ENCODE measurements at regions not wholly inside any gene's neighbourhood (a gene's known extent, or its start where the extent isn't known, plus 50 kb on each side); places are given as distances from the start of the nearest gene placed in this dataset.
"Not testable (repeated sequence)": the region's sequence is repeated elsewhere in the genome, so short reads cannot be mapped to it uniquely, and the experiment has no call there.

DNA sequence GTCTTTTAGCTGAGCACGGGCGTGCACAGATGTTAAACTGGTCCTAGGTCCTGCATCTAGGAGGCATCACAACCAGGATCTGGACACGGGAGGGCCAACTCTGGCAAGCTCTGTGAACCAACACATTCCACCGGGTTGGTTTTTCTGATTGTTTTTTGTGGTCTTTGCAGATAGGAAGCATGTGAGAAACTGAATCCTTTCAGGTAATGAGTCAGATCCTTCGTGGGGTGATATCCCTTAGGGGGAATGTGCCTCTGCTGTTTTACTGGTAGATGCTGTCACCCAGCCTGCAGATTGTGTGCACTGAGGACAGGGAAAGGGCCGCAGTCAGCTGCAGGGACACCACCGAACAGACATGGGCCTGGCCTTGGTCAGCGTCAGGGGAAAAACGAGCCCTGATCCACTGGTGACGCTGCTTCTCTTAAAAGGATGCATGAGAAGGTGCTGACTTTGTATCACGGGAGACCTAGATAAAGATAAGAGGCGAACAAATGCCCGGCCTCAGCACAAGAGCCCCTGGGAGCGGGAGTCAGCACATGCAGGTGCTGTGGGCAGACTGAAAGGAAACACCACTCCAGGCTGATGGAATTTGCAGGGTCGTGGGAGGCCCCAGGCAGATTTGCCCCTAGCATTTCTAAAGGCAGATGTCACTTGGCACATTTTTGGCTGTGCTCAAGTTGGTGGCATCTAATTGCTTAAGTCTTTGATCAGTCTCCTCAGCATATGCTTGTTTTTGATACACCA, 51.1 kb downstream of the DOP1B start:
- peak; percentile 40 for ATAC-seq
- DNase-seq: no peak

DNA sequence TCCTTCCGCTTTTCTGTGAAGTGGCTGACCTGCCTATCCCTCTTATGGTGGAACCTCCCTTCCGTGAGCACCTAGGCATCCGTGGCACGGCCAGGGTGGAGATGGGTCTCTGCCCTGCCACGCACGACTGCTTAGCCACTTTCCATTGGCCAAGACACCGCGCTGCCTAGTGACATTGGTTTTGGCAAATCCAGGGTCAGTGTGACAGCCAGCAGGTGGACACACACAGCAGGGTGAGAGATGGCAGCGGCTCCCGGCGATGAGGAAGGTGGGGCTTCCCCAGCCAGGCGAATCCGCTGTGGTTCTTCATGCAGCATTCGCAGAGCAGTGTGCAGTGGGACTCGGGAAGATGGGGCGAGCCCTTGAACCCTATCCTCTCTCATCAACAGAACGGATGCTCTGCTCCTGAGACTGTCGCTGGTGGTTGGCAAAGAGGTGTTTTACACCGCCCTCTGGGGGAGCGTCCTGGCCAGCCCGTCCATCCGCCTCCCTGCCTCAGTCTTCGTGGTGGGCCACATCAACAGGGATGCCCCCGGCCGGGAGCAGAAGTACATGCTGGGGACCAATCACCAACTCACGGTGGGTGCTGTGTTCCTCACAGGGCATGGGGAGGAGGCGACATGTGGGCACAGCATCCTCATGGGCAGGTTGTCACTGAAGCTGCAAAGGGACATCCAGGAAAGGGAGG, 51.8 kb downstream of the DOP1B start:
- ATAC-seq: no peak
- DNase-seq: no peak

DNA sequence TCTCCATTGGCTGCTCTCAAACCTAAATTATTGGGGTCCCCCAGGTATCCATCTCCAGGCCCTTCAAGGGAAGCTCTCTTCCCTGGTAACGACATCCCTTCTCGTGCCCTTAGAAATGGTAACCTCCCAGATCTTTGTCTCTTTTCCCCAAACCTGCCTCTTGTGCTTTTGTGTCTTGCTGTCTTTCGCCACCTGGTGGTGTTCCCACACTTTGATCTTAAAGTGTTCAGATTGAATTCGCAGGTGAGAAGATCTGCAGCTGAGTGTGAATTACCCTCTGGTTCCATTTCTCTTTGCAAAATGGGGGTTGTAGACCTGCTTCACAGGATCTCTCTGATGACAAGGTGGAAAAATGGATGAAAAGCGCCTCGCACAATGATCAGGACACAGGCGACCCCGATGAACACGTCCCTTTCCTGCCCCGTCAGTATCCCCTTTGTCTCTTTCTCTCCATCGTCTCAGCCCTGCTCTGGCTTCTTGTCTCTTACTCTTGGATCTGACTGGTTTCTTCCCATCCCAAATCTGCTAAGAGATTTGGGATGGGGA, 53.1 kb downstream of the DOP1B start:
- ATAC-seq (no peak), DNase-seq (peak; percentile 32)

DNA sequence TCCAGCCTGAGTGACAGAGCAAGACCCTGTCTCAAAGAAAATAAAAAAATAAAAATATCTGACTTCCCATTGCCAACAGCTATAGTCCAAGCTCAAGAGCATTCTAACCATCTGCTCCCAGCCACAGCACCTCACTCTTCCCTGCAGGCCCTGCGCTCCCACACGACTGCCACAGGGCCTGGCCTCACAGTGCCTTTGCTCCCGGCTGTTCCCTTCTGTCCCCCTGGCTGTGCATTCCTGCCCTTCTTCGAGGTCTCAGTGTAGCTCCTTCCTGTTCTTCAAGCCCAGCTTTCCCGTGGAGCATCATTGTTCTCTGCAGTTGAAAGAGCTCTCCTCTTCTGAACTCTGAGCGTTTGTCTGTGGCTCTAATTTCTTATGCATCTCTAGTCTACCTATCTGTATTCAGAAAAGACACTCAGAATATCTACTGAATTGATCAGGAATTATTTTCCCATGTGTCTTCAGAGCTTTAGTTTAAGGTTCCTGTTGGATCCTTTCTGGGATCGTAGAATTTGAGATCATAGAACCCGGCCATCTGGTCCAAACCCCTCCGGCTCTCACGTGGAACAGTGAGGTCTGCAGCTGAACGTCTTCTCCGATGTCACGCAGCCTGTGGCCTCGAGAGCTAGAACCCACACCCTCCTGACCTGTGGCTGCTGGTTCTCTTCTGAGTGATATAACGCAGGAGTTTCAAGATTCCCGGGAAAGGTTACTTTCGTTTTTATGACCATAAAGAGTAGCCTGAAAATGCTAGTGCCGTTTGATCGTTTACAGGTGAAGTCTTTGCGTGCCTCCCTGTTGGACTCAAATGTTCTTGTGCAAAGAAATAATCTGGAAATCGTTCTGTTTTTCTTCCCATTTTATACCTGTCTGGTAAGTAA, 54.4 kb downstream of the DOP1B start:
- DNase-seq (no peak), ATAC-seq (no peak)

DNA sequence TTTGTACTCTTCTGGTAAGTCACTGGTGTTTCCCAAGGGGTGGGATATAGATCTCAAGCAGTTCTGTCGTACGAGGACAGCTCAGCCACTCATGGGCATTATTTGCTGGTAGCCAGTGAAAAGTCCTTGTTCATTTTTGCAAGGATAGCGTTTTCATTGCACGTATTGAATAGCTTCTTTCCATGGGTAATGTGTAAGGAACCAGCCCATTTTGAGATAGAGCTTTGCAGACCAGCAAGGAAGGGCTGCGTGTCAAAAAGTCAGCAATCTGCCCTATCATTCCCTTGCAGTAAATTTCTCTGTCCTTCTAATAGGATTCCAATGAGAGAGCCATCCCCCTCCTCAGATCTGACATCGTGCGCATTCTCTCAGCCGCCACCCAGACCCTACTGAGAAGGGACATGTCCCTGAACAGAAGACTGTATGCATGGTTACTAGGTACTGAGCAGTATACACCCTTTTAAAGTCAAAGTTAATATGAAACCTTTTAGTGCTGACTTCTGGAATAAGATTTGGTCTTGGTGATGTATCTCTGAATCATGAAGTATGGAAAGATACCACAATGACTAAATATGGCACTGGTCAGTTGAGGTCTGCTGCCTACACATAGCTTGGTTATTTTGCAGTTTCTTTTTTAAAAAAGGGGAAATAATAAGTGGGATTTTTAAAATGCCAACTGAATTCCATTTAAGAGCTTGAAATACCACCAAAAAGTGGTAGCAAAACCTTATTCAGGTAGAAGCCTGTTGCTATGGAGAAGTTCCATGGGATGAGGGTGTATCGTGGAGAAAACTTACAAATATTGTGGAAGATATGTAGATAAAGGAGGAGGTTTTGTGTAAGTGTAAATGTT, 55.3 kb downstream of the DOP1B start:
- peak; percentile 52 for ATAC-seq
- no peak for DNase-seq

DNA sequence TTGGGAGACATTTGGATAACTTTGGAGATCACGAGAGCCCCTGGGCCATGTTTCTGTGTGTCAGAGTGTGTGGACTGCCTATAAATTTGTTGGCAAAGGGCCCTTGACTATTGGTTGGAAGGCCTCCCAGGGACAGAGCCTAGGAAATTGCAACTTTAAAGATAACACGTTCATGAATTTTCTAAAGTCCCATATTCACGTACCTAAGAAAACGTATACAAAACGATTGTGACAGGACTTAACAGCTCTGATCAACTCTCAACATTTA, 55.8 kb downstream of the DOP1B start:
- no peak for ATAC-seq
- no peak for DNase-seq

DNA sequence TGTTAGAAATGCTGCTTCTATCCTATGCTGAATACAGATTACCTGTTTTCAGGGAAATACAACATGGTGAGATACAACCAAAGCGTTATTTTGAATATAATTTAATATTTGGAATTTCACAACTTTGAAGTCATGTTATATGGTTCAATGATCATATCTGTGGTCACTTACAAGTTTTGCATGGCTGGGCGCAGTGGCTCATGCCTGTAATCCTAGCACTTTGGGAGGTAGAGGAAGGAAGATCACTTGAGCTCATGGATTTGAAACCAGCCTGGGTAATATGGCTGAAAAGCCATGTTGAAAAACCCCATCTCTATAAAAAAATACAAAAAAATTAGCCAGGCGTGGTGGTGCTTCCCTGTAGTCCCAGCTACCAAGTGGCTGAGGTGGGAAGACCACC, 57.9 kb downstream of the DOP1B start:
- ATAC-seq: no peak
- no peak for DNase-seq

DNA sequence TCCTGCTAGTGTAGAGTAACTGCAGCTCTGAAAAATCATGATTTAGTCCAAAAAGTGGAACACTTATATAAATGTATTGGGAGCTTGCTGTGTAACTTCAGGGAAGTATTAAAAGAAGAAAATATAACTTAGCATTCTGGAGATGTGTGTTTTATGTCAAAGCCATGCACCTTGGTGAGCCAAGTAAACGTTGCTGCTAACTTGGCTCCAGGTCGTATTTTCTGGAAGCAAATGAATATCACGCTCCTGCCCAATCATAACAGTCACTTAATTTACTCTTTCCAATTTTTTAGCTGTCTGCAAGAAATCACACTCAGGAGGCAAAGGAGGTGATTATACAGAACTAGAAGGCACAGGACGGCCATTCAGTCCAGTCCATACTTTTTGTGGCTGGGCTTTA, 61.1 kb downstream of the DOP1B start:
- ATAC-seq: no peak
- DNase-seq: no peak

DNA sequence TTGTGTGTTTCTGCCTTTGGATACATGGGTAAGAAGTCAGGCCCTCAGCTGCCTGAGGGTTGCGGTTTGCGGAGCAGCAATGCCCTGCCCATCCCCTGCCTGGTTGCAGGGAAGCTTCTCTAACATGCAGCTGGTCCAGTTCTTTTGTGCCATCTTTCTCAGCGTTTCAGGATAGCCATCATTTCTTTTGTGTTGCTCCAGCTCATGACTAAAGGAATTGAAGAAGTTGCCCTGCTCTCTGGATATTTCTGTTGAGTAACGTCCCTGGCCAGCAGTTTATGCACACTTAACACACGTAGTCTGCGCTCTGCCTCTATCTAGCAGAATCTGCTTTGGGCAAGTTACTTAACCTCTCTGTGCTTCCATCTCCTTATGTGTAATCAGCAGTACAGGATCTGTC, 62.1 kb downstream of the DOP1B start:
- no peak for ATAC-seq

DNA sequence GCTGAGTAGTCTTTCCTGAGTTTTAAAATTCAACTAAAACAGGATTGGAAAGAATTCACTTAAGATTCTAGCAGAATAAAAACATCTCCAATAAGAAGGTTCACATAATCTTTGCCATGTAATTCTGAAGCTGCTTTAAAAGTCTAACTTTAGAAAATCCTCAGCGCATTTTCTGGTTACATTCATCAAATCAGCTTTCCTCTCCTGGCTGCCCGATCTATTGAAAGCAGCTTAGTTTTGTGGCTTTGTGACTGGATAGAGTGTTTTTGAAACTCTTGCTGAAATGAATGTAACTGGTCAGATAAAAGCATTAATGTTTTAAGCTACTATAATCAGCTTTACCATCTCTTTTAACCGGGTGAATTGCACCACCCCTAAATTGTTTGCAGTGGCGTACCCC, 66.8 kb downstream of the DOP1B start:
- no peak for ATAC-seq
- DNase-seq: no peak

More for the DNA sequence above, 62.1 kb downstream of the DOP1B start:
- DNase-seq: no peak

DNA sequence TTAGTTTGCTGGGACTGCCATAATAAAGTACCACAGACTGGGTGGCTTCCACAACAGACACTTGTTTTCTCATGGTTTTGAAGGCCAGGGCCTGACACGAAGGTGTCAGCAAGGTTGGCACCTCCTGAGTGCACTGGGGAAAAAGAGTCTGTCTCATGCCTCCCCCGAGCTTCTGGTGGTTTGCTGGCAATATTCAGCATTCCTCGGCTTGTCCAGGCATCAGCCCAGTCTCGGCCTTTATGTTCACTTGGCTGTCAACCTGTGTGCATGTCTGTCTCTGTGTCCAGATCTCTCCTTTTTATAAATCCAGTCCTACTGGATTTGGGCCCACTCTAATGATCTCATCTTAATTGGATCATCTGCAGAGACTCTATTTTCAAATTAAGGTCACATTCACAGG, 72.6 kb downstream of the DOP1B start:
- no peak for DNase-seq
- no peak for ATAC-seq

DNA sequence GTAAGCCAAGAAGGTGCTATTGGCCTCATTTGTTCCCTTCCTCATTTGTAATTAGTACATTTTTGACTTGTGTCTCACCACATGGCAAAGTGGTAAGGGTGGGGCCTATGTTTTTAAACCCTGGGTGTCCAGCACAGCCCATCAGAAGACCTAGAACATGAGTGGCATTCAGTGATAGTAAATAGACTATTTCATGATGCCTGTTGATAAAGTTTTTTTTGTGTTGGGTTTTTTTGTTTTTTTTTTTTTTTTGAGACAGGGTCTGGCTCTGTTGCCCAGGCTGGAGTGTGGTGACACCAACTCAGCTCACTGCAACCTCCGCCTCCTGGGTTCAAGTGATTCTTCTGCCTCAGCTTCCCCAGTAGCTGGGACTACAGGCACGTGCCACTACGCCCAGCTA, 74.8 kb downstream of the DOP1B start:
- not testable (repeated sequence) for ATAC-seq, DNase-seq

DNA sequence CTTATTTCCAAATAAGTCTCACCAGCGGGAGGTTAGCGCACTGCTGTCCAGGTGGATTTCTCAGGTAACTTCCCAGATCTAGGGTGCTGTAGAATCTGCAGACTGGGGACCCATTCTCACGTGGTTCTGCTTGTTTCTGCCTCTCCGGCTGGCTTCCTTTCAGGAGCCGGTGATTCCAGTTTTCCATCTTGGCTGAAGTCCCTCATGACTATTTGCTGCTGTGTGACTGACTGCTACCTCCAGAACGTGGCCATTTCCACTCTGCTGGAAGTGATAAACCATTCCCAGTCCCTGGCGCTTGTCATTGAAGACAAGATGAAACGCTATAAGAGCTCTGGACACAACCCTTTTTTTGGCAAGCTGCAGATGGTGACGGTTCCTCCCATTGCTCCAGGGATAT, 76.0 kb downstream of the DOP1B start:
- ATAC-seq (no peak), DNase-seq (no peak)

DNA sequence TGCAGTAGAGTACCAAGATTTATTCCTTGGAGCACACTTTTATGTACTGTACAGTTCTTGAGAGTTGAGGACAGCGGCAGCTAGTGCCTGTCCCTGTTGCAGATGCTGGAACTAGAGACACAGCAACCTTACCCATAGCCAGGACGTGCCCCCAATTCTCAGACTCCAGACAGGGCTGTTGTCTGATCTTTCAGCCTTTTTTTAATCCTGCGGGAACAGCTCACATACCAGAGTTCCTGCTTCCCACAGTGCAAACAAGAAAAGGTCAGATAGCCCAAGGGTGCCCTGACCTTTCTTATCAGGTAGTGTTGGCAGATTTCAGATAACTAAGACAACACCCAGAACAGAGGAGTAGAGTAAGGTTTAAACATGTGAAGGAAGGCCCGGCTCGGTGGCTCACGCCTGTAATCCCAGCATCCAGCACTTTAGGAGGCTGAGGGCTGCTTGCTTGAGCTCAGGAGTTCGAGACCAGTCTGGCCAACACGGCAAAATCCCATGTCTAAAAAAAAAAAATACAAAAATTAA, 78.5 kb downstream of the DOP1B start:
- ATAC-seq (no peak), DNase-seq (no peak)

DNA sequence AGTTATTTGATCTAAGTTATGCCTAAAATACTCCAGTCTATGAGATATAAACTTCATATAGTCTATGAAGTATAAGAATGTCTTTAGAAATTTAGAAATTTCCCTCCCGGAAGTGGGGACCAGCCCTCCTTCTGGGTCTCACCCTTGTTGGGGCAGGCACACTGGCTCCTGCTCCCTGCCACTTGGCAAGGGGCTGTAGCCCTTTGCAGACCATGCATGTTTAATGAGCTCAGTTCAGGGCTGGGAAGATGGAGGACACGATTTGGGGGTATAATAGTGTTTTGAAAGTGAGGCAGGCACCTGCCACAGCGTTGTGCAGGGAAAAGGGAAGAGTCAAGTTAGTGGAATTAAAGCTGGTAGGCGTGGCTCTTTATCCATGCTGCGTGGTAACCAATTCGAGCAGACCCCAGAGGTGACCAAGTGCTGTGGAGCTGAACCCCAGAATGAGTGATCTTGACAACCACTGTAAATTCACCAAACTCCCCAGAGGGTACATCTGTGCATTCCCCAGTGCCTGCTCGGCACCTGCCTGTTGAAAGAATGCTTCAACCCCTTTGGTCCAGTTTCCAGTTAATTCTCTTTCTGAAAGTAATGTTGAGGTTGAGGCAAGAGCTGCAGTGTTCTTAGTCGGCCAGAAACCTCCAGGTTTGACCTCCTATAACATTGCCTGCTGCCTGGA, 79.6 kb downstream of the DOP1B start:
- DNase-seq (no peak), ATAC-seq (peak; percentile 46)

DNA sequence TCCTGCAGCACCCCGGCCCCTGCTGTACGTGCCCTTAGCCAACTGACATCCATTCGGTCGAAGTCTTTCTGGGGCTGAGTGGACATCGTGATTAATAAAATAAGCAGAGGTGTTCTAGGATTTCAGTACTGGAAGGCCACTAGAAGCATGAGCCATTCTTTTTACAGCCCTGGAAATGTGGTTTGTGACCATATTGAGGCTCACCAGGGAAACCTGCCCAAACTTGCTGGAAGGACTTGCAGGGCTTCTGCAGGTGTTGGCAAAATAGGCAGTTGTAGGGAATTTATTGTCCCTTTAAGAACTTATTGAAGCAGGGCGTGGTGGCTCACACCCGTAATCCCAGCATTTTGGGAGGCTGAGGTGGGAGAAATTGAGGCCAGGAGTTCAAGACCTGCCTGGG, 80.8 kb downstream of the DOP1B start:
- no peak for ATAC-seq
- no peak for DNase-seq

DNA sequence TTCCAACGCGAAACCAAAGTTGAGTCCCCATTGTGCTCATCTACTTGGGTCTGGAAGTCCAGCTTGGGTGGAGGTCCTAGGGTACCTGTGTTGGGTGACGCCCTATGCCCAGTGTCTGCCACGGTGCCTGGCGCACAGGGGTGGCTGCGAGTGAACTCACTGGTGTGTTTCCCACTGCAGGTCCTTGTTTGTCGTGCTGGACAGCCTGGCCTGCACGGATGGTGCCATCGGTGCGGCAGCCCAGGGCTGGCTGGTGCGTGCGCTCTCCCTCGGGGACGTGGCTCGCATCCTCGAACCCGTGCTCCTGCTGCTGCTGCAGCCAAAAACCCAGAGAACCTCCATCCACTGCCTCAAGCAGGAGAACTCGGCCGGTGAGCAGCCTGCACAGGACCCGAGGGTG, 80.4 kb upstream of the MORC3 start:
- ATAC-seq: no peak
- no peak for DNase-seq

DNA sequence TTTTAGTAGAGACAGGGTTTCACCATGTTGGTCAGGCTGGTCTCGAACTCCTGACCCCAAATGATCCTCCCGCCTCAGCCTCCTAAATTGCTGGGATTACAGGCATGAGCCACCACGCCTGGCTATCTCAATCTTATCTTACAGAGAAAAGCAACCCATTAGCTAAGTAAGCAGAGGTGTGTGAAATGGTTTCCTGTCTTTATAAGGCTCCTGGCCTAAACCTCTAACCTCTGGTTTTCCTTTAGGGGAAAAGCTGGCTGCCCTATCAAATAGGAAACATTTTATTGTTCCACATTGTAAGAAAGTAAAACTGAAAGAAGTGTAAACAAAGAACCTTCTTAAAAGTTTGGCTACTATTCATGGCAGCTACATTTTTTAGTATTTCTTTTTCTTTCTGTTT, 78.3 kb upstream of the MORC3 start:
- ATAC-seq (no peak), DNase-seq (no peak)

DNA sequence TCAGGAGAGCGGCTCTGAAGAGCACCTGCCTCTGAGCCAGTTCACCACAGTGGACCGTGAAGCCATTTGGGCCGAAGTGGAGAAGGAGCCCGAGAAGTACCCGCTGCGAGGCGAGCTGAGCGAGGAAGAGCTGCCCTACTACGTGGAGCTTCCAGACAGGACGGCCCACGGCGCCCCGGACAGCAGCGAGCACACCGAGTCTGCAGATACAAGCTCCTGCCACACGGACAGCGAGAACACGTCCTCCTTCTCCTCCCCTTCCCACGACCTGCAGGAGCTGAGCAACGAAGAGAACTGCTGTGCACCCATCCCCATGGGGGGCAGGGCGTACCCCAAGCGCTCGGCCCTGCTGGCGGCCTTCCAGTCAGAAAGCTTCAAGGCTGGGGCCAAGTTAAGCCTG, 74.9 kb upstream of the MORC3 start:
- DNase-seq (no peak), ATAC-seq (no peak)

DNA sequence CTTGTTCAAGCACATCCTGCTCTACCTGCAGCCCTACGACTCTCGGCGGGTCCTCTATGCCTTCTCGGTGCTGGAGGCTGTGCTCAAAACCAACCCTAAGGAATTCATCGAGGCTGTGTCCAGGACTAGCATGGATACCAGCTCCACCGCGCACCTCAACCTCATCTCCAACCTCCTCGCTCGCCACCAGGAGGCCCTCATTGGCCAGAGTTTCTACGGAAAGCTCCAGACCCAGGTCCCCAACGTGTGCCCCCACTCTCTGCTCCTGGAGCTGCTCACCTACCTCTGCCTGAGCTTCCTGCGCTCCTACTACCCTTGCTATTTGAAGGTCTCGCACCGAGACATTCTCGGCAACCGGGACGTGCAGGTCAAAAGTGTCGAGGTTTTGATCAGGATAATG, 74.3 kb upstream of the MORC3 start:
- ATAC-seq (no peak), DNase-seq (no peak)

DNA sequence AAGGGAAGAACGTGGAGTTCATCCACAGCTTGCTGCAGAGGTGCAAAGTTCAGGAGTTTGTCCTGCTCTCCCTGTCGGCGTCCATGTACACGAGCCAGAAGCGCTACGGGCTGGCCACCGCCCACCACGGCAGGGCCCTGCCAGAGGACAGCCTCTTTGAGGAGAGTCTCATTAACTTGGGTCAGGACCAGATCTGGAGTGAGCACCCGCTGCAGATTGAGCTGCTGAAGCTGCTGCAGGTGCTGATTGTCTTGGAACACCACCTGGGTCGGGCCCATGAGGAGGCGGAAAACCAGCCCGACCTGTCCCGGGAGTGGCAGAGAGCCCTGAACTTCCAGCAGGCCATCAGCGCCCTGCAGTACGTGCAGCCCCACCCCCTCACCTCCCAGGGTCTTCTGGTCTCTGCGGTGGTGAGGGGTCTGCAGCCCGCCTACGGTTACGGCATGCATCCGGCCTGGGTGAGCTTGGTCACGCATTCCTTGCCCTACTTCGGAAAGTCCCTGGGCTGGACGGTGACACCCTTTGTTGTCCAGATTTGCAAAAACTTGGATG, 73.8 kb upstream of the MORC3 start:
- ATAC-seq (no peak), DNase-seq (no peak)
